Heart left ventricle (tissue), 13 donors: ENCODE measurements at regions not wholly inside any gene's neighbourhood (a gene's known extent, or its start where the extent isn't known, plus 50 kb on each side); places are given as distances from the start of the nearest gene placed in this dataset.

ENCODE experiments used
- POLR2A ChIP-seq, 2 donors: fragments of 450-650 bp; IDR thresholded peaks; one replicate each; pipeline ENCODE4 v1.6.1; 2017; ENCODE audit warnings: antibody characterized with exemption in 2 of 2, mild to moderate bottlenecking in 2 of 2, moderate library complexity in 2 of 2
- TF ChIP-seq, protein P1 (sequence below), 12 donors: fragments of 200-600 bp; sonication (generic) in 4 of 12; IDR thresholded peaks; one replicate each; pipeline versions ENCODE4 v1.5.0 to v1.8.0; 2018 to 2022; ENCODE audit warnings: antibody characterized with exemption in 12 of 12, mild to moderate bottlenecking in 5 of 12
- donor health status: ischemic (EF 13 %, LVEDD 7.1; RV severe dilation, severe dysfunction).
- donor health status: DM: no; HTN: yes; CAD: no.
- donor health status: DM: no; HTN: no; CAD: no.
- donor health status: ischemic (EF 25% LVEDD 6.9; RV normal size, moderate dysfunction).
- donor health status: ischemic (EF 25% LVEDD 5.7; RV mildly dilated, moderate dysfunction).
- donor health status: ischemic (EF 35%, LVEDD 5.7; RV mildly dilated, moderate dysfunction).
- donor health status: nonischemic (EF 11% LVEDD 7.7; RV severe dilation, severe dysfunction).
- donor health status: DM: yes; HTN: yes; CAD: no.
- donor health status: PGD.
- donor health status: ischemic (EF 29% LVEDD 5.4; RV normal size, mild dysfunction).
- donor health status: nonischemic (EF 23%, LVEDD 6.1; RV moderate dilation, normal function).

DNA sequence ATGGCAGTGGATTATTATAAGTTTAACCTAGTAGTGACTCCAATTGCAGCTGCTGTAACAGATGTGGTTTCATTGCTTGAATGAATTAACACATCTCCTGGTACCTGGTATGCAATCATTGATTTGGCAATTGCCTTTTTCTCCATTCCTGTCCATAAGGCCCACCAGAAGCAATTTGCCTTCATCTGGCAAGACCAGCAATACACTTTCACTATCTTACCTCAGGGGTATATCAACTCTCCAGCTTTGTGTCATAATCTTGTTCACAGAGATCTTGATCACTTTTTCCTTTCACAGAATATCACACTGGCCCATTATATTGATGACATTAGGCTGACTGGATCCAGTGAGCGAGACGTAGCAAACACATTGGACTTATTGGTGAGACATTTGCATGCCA, 128.7 kb upstream of the ZC3H12C start:
- TF ChIP-seq, protein P1, sequence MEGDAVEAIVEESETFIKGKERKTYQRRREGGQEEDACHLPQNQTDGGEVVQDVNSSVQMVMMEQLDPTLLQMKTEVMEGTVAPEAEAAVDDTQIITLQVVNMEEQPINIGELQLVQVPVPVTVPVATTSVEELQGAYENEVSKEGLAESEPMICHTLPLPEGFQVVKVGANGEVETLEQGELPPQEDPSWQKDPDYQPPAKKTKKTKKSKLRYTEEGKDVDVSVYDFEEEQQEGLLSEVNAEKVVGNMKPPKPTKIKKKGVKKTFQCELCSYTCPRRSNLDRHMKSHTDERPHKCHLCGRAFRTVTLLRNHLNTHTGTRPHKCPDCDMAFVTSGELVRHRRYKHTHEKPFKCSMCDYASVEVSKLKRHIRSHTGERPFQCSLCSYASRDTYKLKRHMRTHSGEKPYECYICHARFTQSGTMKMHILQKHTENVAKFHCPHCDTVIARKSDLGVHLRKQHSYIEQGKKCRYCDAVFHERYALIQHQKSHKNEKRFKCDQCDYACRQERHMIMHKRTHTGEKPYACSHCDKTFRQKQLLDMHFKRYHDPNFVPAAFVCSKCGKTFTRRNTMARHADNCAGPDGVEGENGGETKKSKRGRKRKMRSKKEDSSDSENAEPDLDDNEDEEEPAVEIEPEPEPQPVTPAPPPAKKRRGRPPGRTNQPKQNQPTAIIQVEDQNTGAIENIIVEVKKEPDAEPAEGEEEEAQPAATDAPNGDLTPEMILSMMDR (IDR thresholded peaks at IDR 0.05) = no peak
- TF ChIP-seq POLR2A (IDR thresholded peaks at IDR 0.05) = no peak
